OCI-LY1 (cell line): ENCODE measurements at regions not wholly inside any gene's neighbourhood (a gene's known extent, or its start where the extent isn't known, plus 50 kb on each side); places are given as distances from the start of the nearest gene placed in this dataset.
"Not testable (repeated sequence)": the region's sequence is repeated elsewhere in the genome, so short reads cannot be mapped to it uniquely, and the experiment has no call there.

Source experiments
- H2AFZ ChIP-seq: fragments of 200-600 bp; sonication (generic), shearing (Covaris generic); 2 replicates; pipeline ENCODE4 v1.6.0; 2014; ENCODE audit warnings: antibody characterized with exemption, mild to moderate bottlenecking, low read length
- H3F3A ChIP-seq: fragments of 200-600 bp; sonication (generic), shearing (Covaris generic); 2 replicates; pipeline ENCODE4 v1.6.0; 2014; ENCODE audit warnings: mild to moderate bottlenecking, antibody characterized with exemption, low read length, moderate library complexity; ENCODE audit not compliant: insufficient read depth
- H3K27ac ChIP-seq: fragments of 200-600 bp; sonication (generic); 2 replicates; pipeline ENCODE4 v1.5.1; 2014; ENCODE audit warnings: low read length, mixed run types, mild to moderate bottlenecking, low read depth; ENCODE audit not compliant: poor library complexity, severe bottlenecking
- H3K27me3 ChIP-seq: fragments of 200-600 bp; sonication (generic); 2 replicates; pipeline ENCODE4 v1.6.0; 2014; ENCODE audit warnings: antibody characterized with exemption, mild to moderate bottlenecking, low read length, moderate library complexity; ENCODE audit not compliant: insufficient read depth
- H3K36me3 ChIP-seq: fragments of 200-600 bp; sonication (generic); 2 replicates; pipeline ENCODE4 v1.6.1; 2014; ENCODE audit warnings: mild to moderate bottlenecking, antibody characterized with exemption, low read length, moderate library complexity, mixed read lengths; ENCODE audit not compliant: insufficient read depth
- H3K4me1 ChIP-seq: fragments of 200-600 bp; sonication (generic); 2 replicates; pipeline ENCODE4 v1.5.1; 2014; ENCODE audit warnings: mild to moderate bottlenecking, low read length, moderate library complexity; ENCODE audit not compliant: insufficient read depth, severe bottlenecking
- H3K4me2 ChIP-seq: fragments of 200-600 bp; sonication (generic), shearing (Covaris generic); 2 replicates; pipeline ENCODE4 v1.6.1; 2014; ENCODE audit warnings: low read length
- H3K4me3 ChIP-seq: fragments of 200-600 bp; sonication (generic); 2 replicates; pipeline ENCODE4 v1.5.1; 2014; ENCODE audit warnings: low read length, low read depth, mild to moderate bottlenecking, mixed read lengths; ENCODE audit not compliant: poor library complexity, severe bottlenecking
- H3K79me2 ChIP-seq: fragments of 200-600 bp; shearing (Covaris generic); 2 replicates; pipeline ENCODE4 v1.6.1; 2016; ENCODE audit warnings: mixed run types, low read length, mixed read lengths; ENCODE audit not compliant: insufficient read depth
- H3K9ac ChIP-seq: fragments of 200-600 bp; sonication (generic), shearing (Covaris generic); 2 replicates; pipeline ENCODE4 v1.6.1; 2014; ENCODE audit warnings: mild to moderate bottlenecking, low read length, mixed read lengths
- H3K9me2 ChIP-seq: fragments of 200-600 bp; sonication (generic), shearing (Covaris generic); 2 replicates; pipeline ENCODE4 v1.6.1; 2014; ENCODE audit warnings: low read depth, mild to moderate bottlenecking, low read length, mixed read lengths
- H3K9me3 ChIP-seq: fragments of 200-600 bp; shearing (Covaris generic); 2 replicates; pipeline ENCODE4 v1.6.1; 2014; ENCODE audit warnings: low read length, mixed read lengths
- H4K20me1 ChIP-seq: fragments of 200-600 bp; sonication (generic), shearing (Covaris generic); 2 replicates; pipeline ENCODE4 v1.6.0; 2016; ENCODE audit warnings: mild to moderate bottlenecking, low read length; ENCODE audit not compliant: insufficient read depth
- CTCF ChIP-seq: fragments of 200-600 bp; sonication (generic), shearing (Covaris generic); IDR thresholded peaks from 2 replicates; pipeline ENCODE4 v1.5.1; 2017; ENCODE audit warnings: mild to moderate bottlenecking, antibody characterized with exemption, low read length, moderate library complexity, mixed read lengths
- EZH2 ChIP-seq: fragments of 200-600 bp; sonication (generic), shearing (Covaris generic); IDR thresholded peaks from 2 replicates; pipeline ENCODE4 v1.8.0; 2017; ENCODE audit warnings: borderline replicate concordance, mixed run types, mild to moderate bottlenecking, antibody characterized with exemption, low read length, moderate library complexity, mixed read lengths

GRCh38 chr13:65504213-65504612, 1725.9 kb downstream of the PCDH9 start:
- TF ChIP-seq CTCF (no peak), EZH2 (no peak)

GRCh38 chr13:65500481-65500880, 1729.7 kb downstream of the PCDH9 start:
- Histone ChIP-seq H3F3A (no peaks in the 10 kb centered on the region), H3K4me3 (no peak overlapping the region), H3K9me3 (peaks cover 5% of the 10 kb centered on the region), H3K27ac (no peak overlapping the region), H3K36me3 (no peaks in the 10 kb centered on the region), H3K4me1 (peaks cover 2% of the 10 kb centered on the region), H3K27me3 (no peaks in the 10 kb centered on the region), H3K4me2 (no peak overlapping the region), H3K9ac (no peak overlapping the region), H4K20me1 (no peaks in the 10 kb centered on the region), H3K9me2 (no peaks in the 10 kb centered on the region), H2AFZ (no peak overlapping the region), H3K79me2 (no peaks in the 10 kb centered on the region)
- no peak for TF ChIP-seq EZH2
- TF ChIP-seq CTCF: no peak

More at GRCh38 chr13:65504213-65504612, 1725.9 kb downstream of the PCDH9 start:
- no peaks in the 10 kb centered on the region for H3F3A ChIP-seq
- H3K36me3 ChIP-seq: no peaks in the 10 kb centered on the region
- H3K27me3 ChIP-seq: no peaks in the 10 kb centered on the region
- H3K79me2 ChIP-seq: no peaks in the 10 kb centered on the region
- peaks cover 12% of the 10 kb centered on the region for H3K4me1 ChIP-seq
- H3K9ac ChIP-seq: no peak overlapping the region
- peaks cover 5% of the 10 kb centered on the region for H3K9me3 ChIP-seq
- H3K4me3 ChIP-seq: no peak overlapping the region
- H3K9me2 ChIP-seq: no peaks in the 10 kb centered on the region
- H3K4me2 ChIP-seq: no peak overlapping the region
- no peak overlapping the region for H2AFZ ChIP-seq
- H3K27ac ChIP-seq: no peak overlapping the region
- no peaks in the 10 kb centered on the region for H4K20me1 ChIP-seq

- Histone ChIP-seq H3K79me2 (no peaks in the 10 kb centered on the region), H3K27ac (no peak overlapping the region), H4K20me1 (no peaks in the 10 kb centered on the region), H3K4me1 (peaks cover 6% of the 10 kb centered on the region), H3K4me2 (no peak overlapping the region), H3K27me3 (no peaks in the 10 kb centered on the region), H3K36me3 (no peaks in the 10 kb centered on the region), H3K9me3 (peaks cover 5% of the 10 kb centered on the region), H3K9ac (no peak overlapping the region), H3K4me3 (no peak overlapping the region), H2AFZ (no peak overlapping the region), H3K9me2 (no peaks in the 10 kb centered on the region), H3F3A (no peaks in the 10 kb centered on the region)
- no peak for TF ChIP-seq EZH2
These were observed 1730.9 kb downstream of the PCDH9 start for GRCh38 chr13:65499256-65499655.

- Histone ChIP-seq H3K4me1 (peaks cover 6% of the 10 kb centered on the region), H3K4me3 (no peak overlapping the region), H3F3A (no peaks in the 10 kb centered on the region), H3K27me3 (no peaks in the 10 kb centered on the region), H3K4me2 (no peak overlapping the region), H3K36me3 (no peaks in the 10 kb centered on the region), H3K9ac (no peak overlapping the region), H4K20me1 (no peaks in the 10 kb centered on the region), H3K27ac (no peak overlapping the region), H3K79me2 (no peaks in the 10 kb centered on the region), H3K9me3 (peaks cover 2% of the 10 kb centered on the region; the same call in 1 of the 2 replicates), H2AFZ (no peak overlapping the region), H3K9me2 (no peaks in the 10 kb centered on the region)
- no peak for TF ChIP-seq CTCF
- TF ChIP-seq EZH2: no peak
These were observed 1732.9 kb downstream of the PCDH9 start for GRCh38 chr13:65497265-65497664.

- not testable (repeated sequence) for H3K79me2 ChIP-seq, H3K9ac ChIP-seq, H3K27me3 ChIP-seq, H4K20me1 ChIP-seq, H3K9me3 ChIP-seq, H3K4me2 ChIP-seq, H3K27ac ChIP-seq, H3K36me3 ChIP-seq, H3F3A ChIP-seq, H2AFZ ChIP-seq, H3K9me2 ChIP-seq, H3K4me3 ChIP-seq
- H3K4me1 ChIP-seq: peaks cover 28% of the 10 kb centered on the region
These were observed 1739.4 kb downstream of the PCDH9 start for GRCh38 chr13:65490725-65491124.
